Rectal smooth muscle tissue (tissue), 1 donor: ENCODE measurements at regions not wholly inside any gene's neighbourhood (a gene's known extent, or its start where the extent isn't known, plus 50 kb on each side); places are given as distances from the start of the nearest gene placed in this dataset.

ENCODE experiments used
- H3K27ac ChIP-seq: one replicate; pipeline ENCODE4 v1.7.0; 2013; ENCODE audit warnings: low read depth, low read length, inconsistent platforms
- H3K27me3 ChIP-seq: one replicate; pipeline ENCODE4 v1.7.0; 2013; ENCODE audit warnings: low read length; ENCODE audit not compliant: control insufficient read depth, insufficient read depth
- H3K36me3 ChIP-seq: one replicate; pipeline ENCODE4 v1.7.0; 2013; ENCODE audit warnings: low read length; ENCODE audit not compliant: control insufficient read depth, insufficient read depth
- H3K4me1 ChIP-seq: one replicate; pipeline ENCODE4 v1.7.0; 2013; ENCODE audit warnings: low read length; ENCODE audit not compliant: control insufficient read depth, insufficient read depth
- H3K4me3 ChIP-seq: one replicate; pipeline ENCODE4 v1.7.0; 2013; ENCODE audit warnings: low read length
- H3K9ac ChIP-seq: one replicate; pipeline ENCODE4 v1.7.0; 2013; ENCODE audit warnings: low read length

- Histone ChIP-seq H3K4me3 (no peak overlapping the region), H3K4me1 (no peaks in the 10 kb centered on the region), H3K9ac (no peak overlapping the region), H3K36me3 (no peaks in the 10 kb centered on the region), H3K27me3 (no peaks in the 10 kb centered on the region), H3K27ac (no peak overlapping the region)
Observed at GRCh38 chr13:80428349-80429096, 87.6 kb upstream of the SPRY2 start.

GRCh38 chr13:80419416-80419815 is 78.5 kb upstream of the SPRY2 start:
- H3K4me3 ChIP-seq: no peak overlapping the region
- no peaks in the 10 kb centered on the region for H3K36me3 ChIP-seq
- no peak overlapping the region for H3K27ac ChIP-seq
- H3K27me3 ChIP-seq: no peaks in the 10 kb centered on the region
- no peak overlapping the region for H3K9ac ChIP-seq
- no peaks in the 10 kb centered on the region for H3K4me1 ChIP-seq

GRCh38 chr13:80413611-80414010 is 72.7 kb upstream of the SPRY2 start:
- Histone ChIP-seq H3K27ac (no peak overlapping the region), H3K4me1 (no peaks in the 10 kb centered on the region), H3K36me3 (no peaks in the 10 kb centered on the region), H3K27me3 (no peaks in the 10 kb centered on the region), H3K4me3 (no peak overlapping the region), H3K9ac (no peak overlapping the region)

- no peaks in the 10 kb centered on the region for H3K36me3 ChIP-seq
- H3K4me3 ChIP-seq: no peak overlapping the region
- no peak overlapping the region for H3K27ac ChIP-seq
- no peaks in the 10 kb centered on the region for H3K4me1 ChIP-seq
- no peaks in the 10 kb centered on the region for H3K27me3 ChIP-seq
- H3K9ac ChIP-seq: no peak overlapping the region
Observed at GRCh38 chr13:80408270-80408669, 67.3 kb upstream of the SPRY2 start.

DNA sequence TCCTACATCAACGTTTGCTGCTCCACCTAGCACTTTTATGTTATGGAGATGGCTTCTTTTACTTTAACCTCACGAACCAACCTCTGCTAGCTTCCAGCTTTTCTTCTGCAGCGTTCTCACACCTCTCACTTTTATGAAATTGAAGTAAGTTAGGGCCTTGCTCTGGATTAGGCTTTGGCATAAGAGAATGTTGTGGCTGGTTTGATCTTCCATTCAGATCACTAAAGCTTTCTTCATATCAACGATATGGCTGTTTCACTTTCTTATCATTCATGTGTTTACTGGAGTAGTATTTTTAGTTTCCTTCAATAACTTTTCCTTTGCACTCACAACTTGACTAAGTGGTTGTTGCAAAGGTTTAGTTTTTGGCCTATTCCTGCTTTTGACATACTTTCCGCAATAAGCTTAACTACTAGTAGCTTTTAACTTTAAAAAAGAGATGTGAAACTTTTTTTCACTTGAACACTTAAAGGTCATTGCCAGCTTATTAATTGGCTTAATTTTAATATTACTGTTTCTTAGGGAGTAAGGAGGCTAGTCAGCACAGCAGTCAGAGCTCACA is 60.0 kb upstream of the SPRY2 start:
- H3K36me3 ChIP-seq: no peaks in the 10 kb centered on the region
- no peak overlapping the region for H3K27ac ChIP-seq
- H3K9ac ChIP-seq: no peak overlapping the region
- no peaks in the 10 kb centered on the region for H3K27me3 ChIP-seq
- no peaks in the 10 kb centered on the region for H3K4me1 ChIP-seq
- no peak overlapping the region for H3K4me3 ChIP-seq

DNA sequence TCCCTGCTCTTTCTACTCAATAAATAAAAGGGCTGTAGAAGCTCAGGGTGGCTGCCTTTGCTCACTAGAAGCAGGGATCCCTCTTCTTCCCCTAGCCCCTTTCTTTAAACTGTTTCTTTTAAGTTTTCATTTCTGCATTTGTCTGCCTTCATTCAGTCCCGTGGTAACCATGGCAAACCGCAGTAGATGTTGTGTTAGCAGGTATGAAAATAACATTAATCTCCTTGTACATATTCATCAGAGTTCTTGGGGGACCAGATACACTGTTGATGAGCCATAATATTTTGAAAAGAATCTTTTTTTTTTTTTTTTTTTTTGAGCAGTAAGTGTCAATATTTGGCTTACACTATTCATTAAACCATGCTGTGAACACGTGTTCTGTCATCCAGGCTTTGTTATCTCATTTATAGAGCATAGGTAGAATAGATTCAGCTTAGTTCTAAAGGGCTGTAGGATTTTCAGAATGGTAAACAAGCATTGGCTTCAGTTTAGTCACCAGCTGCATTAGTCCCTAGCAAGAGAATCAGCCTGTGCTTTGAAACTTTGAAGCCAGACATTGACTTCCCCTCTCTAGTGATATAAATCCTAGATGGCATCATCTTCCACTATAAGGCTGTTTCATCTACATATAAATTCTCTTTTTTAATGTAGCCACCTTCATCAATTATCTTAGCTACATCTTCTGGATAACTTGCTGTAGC is 59.4 kb upstream of the SPRY2 start:
- Histone ChIP-seq H3K36me3 (no peaks in the 10 kb centered on the region), H3K27ac (no peak overlapping the region), H3K4me3 (no peak overlapping the region), H3K27me3 (no peaks in the 10 kb centered on the region), H3K4me1 (no peaks in the 10 kb centered on the region), H3K9ac (no peak overlapping the region)

DNA sequence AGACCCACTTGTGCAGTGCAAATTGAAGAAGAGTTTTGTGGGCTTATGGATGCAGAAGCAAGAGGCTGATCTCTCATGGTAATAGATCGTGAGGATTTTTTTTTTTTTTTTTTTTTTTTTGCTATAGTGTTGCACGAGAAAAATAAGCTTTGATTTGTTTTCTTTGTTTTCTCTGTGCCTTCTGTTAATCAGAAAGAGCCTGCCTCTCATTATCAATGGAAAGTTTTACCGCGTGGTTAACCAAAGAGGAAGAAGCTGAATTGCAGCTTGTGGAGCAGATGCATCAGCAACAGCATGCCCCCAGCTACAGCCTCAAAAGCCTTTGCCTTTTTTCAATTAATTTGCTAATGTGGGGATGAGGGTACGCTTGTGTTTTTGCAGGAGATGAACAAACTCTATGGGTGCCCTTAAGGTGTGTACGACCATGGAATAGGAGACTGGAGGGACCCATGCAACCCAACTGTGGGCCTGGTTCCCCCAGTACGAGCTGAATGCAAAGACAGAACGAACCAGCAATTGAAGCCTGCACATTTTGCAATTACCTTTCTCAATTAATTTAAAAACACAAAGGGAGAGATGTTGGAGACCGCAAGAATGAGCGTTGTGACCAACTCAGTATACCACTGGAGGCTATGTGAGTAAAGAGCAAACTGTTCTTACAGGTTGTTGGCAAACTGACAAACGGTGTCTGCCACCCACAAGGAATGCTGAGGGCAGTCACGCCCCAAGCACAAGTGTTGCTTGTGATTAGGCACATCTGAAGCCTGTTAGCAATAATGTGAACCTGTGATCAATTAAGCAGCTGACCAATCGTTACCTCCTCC is 58.6 kb upstream of the SPRY2 start:
- H3K9ac ChIP-seq: no peak overlapping the region
- H3K4me3 ChIP-seq: no peak overlapping the region
- no peaks in the 10 kb centered on the region for H3K36me3 ChIP-seq
- H3K4me1 ChIP-seq: no peaks in the 10 kb centered on the region
- H3K27me3 ChIP-seq: no peaks in the 10 kb centered on the region
- H3K27ac ChIP-seq: no peak overlapping the region
